ENCODE measurements at regions not wholly inside any gene's neighbourhood (a gene's known extent, or its start where the extent isn't known, plus 50 kb on each side); places are given as distances from the start of the nearest gene placed in this dataset.
A peak's percentile ranks its signal among the peaks of the same experiment; 100 is the strongest.

GRCh38 chr2:60318544-60318943 lies 234.9 kb downstream of the BCL11A start:
- peak in 7 of 9 donors; percentile 12 to 49 (median 34) for TF ChIP-seq CTCF (IDR thresholded peaks at IDR 0.05)
- H3K27me3 ChIP-seq = peaks cover 0 to 11% (median 0%) of the 10 kb centered on the region in 7 donors
- peaks cover 0 to 19% (median 4%) of the 10 kb centered on the region in 9 donors for H3K4me1 ChIP-seq
- peak; percentile 69 to 87 (median 81) for ATAC-seq
- H3K36me3 ChIP-seq = no peaks in the 10 kb centered on the region
- peak in 1 of 2 donors; percentile 25 for DNase-seq
- H3K9me3 ChIP-seq = no peaks in the 10 kb centered on the region
- H3K27ac ChIP-seq = peak overlapping the region in 1 of 10 donors; percentile 10
- H3K4me3 ChIP-seq = no peak overlapping the region
- intact Hi-C loops (cut with DNase I) = loop anchor here in 2 of 10 donors (10.0 kb wide), 1 partner anchor 1014 kb away; no protein-coding TSS in a partner anchor
- WGBS, 2 donors = 37 to 38% methylated on average over 9 of the region's 9 CpGs

- WGBS, 2 donors = 33 to 35% methylated on average over 8 of the region's 8 CpGs
- intact Hi-C loops (cut with DNase I) = loop anchor here in 2 of 10 donors (10.0 kb wide), 1 partner anchor 1013 kb away; no protein-coding TSS in a partner anchor
- H3K36me3 ChIP-seq = no peaks in the 10 kb centered on the region
- peak in 7 of 8 donors; percentile 38 to 93 (median 64) for ATAC-seq
- H3K27ac ChIP-seq = peak overlapping the region in 3 of 10 donors; percentile 10 to 30 (median 19)
- H3K4me3 ChIP-seq = peak overlapping the region in 4 of 10 donors; percentile 2 to 25 (median 12)
- no peaks in the 10 kb centered on the region for H3K9me3 ChIP-seq
- H3K4me1 ChIP-seq = peaks cover 0 to 19% (median 4%) of the 10 kb centered on the region in 9 donors
- H3K27me3 ChIP-seq = peaks cover 0 to 11% (median 0%) of the 10 kb centered on the region in 7 donors
- no peak for TF ChIP-seq CTCF (IDR thresholded peaks at IDR 0.05)
- DNase-seq = no peak
Measured at GRCh38 chr2:60317844-60318243, 235.6 kb downstream of the BCL11A start.

GRCh38 chr2:60317034-60317386 lies 236.4 kb downstream of the BCL11A start:
- Histone ChIP-seq H3K4me3 (no peak overlapping the region), H3K36me3 (no peaks in the 10 kb centered on the region), H3K27me3 (peaks cover 0 to 11% (median 0%) of the 10 kb centered on the region in 7 donors), H3K4me1 (peaks cover 0 to 19% (median 4%) of the 10 kb centered on the region in 9 donors), H3K9me3 (no peaks in the 10 kb centered on the region), H3K27ac (no peak overlapping the region)
- ATAC-seq = peak in 3 of 8 donors; percentile 40 to 78 (median 65)
- WGBS, 2 donors = 60 to 79% methylated on average over 2 of the region's 2 CpGs
- DNase-seq = no peak
- intact Hi-C loops (cut with DNase I) = loop anchor here in 2 of 10 donors (10.0 kb wide), 1 partner anchor 1012 kb away; no protein-coding TSS in a partner anchor
- no peak for TF ChIP-seq CTCF (IDR thresholded peaks at IDR 0.05)

- intact Hi-C loops (cut with DNase I) = loop anchor here in 2 of 10 donors (10.0 kb wide), 1 partner anchor 1012 kb away; no protein-coding TSS in a partner anchor
- Histone ChIP-seq H3K36me3 (no peaks in the 10 kb centered on the region), H3K4me3 (no peak overlapping the region), H3K27ac (no peak overlapping the region), H3K4me1 (peaks cover 0 to 19% (median 4%) of the 10 kb centered on the region in 9 donors), H3K27me3 (peaks cover 0 to 11% (median 0%) of the 10 kb centered on the region in 7 donors), H3K9me3 (no peaks in the 10 kb centered on the region)
- TF ChIP-seq CTCF (IDR thresholded peaks at IDR 0.05) = no peak
- DNase-seq (no peak), ATAC-seq (no peak)
- 76 to 85% methylated on average over 7 of the region's 7 CpGs for WGBS, 2 donors
Measured at GRCh38 chr2:60316381-60317033, 236.9 kb downstream of the BCL11A start.

Data from heart right ventricle (tissue), 16 donors.